HepG2 (cell line): ENCODE measurements at regions not wholly inside any gene's neighbourhood (a gene's known extent, or its start where the extent isn't known, plus 50 kb on each side); places are given as distances from the start of the nearest gene placed in this dataset.

Experiments
- DPF2 ChIP-seq: sonication (generic); formaldehyde crosslinking; IDR thresholded peaks from 2 replicates; pipeline ENCODE4 v1.4.0; 2020; ENCODE audit warnings: mild to moderate bottlenecking, low read depth, missing genetic modification reagents, borderline replicate concordance
- FOXM1 ChIP-seq: sonication (generic); formaldehyde crosslinking; IDR thresholded peaks from 2 replicates; pipeline ENCODE4 v1.5.0; 2020; ENCODE audit warnings: missing genetic modification reagents
- HMG20B ChIP-seq: conservative IDR thresholded peaks from 2 replicates; pipeline ENCODE4 v1.6.1; 2016; ENCODE audit warnings: missing genetic modification reagents, missing compliant biosample characterization
- UBTF ChIP-seq: sonication (generic); formaldehyde crosslinking; IDR thresholded peaks from 2 replicates; pipeline ENCODE4 v1.4.0; 2020; ENCODE audit warnings: mild to moderate bottlenecking, missing genetic modification reagents
- USF2 ChIP-seq, 2 experiments: sonication (generic) in 1 of 2; formaldehyde crosslinking in 1 of 2; IDR thresholded peaks; 2 replicates each; pipeline versions ENCODE4 v1.5.1 to v1.6.1; 2011 to 2020; ENCODE audit warnings: borderline replicate concordance in 1 of 2, low read depth in 1 of 2, low read length in 1 of 2, mild to moderate bottlenecking in 1 of 2, missing genetic modification reagents in 1 of 2, moderate library complexity in 1 of 2
- YEATS2 ChIP-seq: sonication (generic); formaldehyde crosslinking; IDR thresholded peaks from 2 replicates; pipeline ENCODE4 v1.4.0; 2020; ENCODE audit warnings: missing genetic modification reagents, borderline replicate concordance
- ZNF232 ChIP-seq: sonication (generic); formaldehyde crosslinking; IDR thresholded peaks from 2 replicates; pipeline ENCODE4 v1.4.0; 2020; ENCODE audit warnings: missing genetic modification reagents, borderline replicate concordance
- ZSCAN21 ChIP-seq: sonication (generic); formaldehyde crosslinking; IDR thresholded peaks from 2 replicates; pipeline ENCODE4 v1.8.0; 2022; ENCODE audit warnings: mild to moderate bottlenecking, missing genetic modification reagents, moderate library complexity, borderline replicate concordance

GRCh38 chr3:80472459-80472858 lies 704.7 kb upstream of the ROBO1 start:
- TF ChIP-seq YEATS2 (CRISPR knock-in tag), result no peak
- no peak for TF ChIP-seq USF2 (IDR thresholded peaks at IDR 0.05; ENCODE audit: low read depth, low read length)
- no peak for TF ChIP-seq USF2 (CRISPR knock-in tag; IDR thresholded peaks at IDR 0.05; ENCODE audit: borderline replicate concordance)
- no peak for TF ChIP-seq FOXM1 (CRISPR knock-in tag)
- TF ChIP-seq ZSCAN21 (CRISPR knock-in tag), result no peak
- TF ChIP-seq HMG20B (CRISPR knock-in tag), result no peak
- TF ChIP-seq UBTF (CRISPR knock-in tag), result no peak
- no peak for TF ChIP-seq ZNF232 (CRISPR knock-in tag)
- no peak for TF ChIP-seq DPF2 (CRISPR knock-in tag)
